GM18868 (cell line): ENCODE measurements at regions not wholly inside any gene's neighbourhood (a gene's known extent, or its start where the extent isn't known, plus 50 kb on each side); places are given as distances from the start of the nearest gene placed in this dataset.

Source experiments
- ATAC-seq: cut with Tn5 transposase; IDR thresholded peaks from one replicate; pipeline ENCODE4 v1.9.1; 2021; ENCODE audit warnings: mild to moderate bottlenecking, moderate library complexity; ENCODE audit not compliant: unreplicated experiment

GRCh38 chr1:69409731-69410456 is 157.8 kb upstream of the LRRC7 start:
- no peak for ATAC-seq

DNA sequence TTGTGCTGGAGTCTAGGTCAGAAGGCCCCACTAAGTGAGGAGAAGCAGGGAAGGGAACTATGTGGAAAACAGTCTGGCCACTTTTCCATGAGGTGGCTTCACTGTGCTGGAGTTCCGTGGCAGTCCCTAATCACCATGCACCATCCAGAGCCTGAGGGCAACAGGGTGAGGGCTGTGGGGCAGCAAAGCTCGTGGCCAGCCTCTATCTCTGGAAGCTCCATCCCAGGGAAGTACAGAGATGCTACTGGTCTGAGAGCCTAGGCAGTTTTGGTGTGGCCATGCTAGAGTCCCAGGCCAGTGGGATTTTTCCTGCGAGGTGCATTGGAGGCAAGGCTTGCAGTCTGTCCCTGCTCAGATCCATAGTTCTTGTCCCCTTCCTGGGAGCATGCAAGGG is 157.3 kb upstream of the LRRC7 start:
- no peak for ATAC-seq

DNA sequence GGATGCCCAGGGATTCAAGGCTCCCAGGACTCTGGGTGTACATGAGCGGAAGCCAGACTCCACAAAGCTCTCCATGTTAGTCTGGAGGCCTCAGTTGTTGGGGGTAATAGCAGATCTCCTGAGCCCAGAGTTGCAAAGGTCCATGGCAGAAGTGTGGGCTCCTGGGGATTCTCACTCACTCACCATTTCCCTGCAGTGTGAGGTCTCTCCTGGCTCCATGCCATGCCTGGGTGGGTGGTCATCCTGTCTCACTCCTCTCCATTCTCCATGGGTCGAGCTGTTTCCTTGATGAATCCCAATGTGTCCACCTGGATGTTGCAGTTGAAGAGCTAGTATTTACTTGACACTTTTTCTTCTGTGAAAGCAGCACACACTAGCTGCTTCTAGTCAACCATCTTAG is 156.8 kb upstream of the LRRC7 start:
- ATAC-seq, result no peak

GRCh38 chr1:69411617-69412016 is 156.1 kb upstream of the LRRC7 start:
- no peak for ATAC-seq

DNA sequence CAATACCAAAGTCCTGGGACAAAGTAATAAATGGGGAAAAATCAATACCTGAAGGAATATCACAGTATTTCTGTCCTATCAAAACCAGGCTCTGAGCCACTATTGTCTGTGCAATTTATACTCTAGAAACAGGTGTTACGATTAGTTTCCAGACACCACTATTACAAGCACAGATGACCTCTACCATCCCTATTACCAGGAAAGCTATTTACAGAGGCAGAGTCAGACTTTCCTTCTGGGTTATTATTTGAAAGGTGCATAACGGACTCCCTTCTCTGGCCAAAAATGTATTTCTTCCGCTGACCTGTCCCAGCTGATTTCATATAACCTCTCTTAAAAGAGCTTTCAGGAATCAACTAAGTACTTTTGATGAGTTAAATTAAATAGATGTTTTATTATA is 154.6 kb upstream of the LRRC7 start:
- ATAC-seq, result no peak

- peak; percentile 71 for ATAC-seq
Measured at GRCh38 chr1:69414574-69414973, 153.1 kb upstream of the LRRC7 start.

DNA sequence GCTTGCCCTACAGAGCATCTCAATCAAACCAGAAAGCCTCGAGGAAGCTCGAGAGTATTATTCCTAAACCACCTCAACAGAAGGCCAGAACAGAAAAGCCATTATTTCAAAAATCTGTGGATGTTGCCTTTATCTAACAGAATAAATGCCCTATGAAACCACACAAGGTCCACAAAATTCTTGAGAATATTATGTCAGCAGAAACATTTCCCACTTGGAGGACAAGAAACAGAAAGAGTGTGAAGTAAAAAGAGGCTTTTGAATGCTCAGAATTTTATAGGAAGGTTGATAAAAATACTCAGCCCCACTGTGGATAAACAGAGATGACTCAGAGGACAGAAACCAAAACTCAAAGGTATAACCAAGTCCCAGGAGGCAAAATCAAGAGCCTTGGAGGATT is 146.4 kb upstream of the LRRC7 start:
- ATAC-seq, result no peak

- no peak for ATAC-seq
Measured at GRCh38 chr1:69425871-69426270, 141.9 kb upstream of the LRRC7 start.

- no peak for ATAC-seq
Measured at GRCh38 chr1:69426401-69426800, 141.3 kb upstream of the LRRC7 start.

GRCh38 chr1:69433073-69433472 is 134.6 kb upstream of the LRRC7 start:
- ATAC-seq, result no peak

- peak; percentile 63 for ATAC-seq
Measured at GRCh38 chr1:69436151-69436550, 131.6 kb upstream of the LRRC7 start.

DNA sequence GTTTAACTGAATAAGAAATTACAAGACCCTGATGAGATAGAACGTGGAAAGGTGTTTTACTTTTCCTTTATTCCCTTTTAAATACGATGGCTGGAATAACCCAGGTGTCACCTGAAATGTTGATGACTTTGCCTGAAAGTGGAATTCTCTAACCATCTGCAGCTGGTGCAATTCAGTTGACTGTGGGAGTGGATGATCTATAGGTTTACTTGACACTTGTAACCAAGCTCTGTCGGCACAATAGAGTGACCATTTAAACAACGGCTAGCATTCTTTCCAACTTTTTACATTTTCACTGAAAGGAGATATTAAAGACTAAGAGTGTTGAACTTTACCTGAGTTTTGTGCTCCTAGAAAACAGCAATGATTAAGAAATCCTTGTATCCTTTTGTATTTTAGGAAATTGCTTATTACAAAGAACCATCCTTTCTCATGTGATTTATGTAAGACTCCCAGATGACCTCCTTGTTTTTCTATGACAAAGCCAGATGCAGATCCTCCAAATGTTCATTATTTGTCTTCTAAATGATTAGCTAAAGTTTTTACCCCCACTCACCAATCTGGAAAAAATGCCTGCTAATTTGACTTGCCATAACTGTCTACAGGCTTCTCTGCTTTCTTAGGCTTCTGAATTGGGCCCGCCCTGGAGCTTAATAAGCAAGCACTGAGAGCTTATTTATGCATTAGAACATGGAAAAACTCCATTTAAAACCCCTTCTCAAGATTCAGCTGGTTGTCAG is 129.5 kb upstream of the LRRC7 start:
- no peak for ATAC-seq

GRCh38 chr1:69441496-69441895 is 126.2 kb upstream of the LRRC7 start:
- ATAC-seq, result no peak

- no peak for ATAC-seq
Measured at GRCh38 chr1:69451196-69451595, 116.5 kb upstream of the LRRC7 start.

DNA sequence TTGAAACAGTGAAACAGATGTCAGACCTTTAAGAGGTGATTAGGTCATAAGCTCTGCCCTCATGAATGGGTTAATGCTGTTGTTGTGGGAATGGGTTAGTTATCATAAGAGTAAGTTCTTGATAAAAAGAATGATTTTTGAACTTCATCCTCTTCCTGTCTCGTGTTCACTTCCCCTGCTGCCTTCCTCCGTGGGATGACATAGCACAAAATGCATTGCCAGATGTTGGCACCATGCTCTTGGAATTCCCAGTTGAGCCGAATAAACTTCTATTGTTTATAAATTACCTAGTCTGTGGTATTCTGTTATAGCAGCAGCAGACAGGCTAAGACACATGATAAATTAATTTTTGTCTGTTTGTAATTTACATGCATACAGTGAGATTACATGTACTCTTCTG is 112.0 kb upstream of the LRRC7 start:
- no peak for ATAC-seq

GRCh38 chr1:69459244-69459643 is 108.5 kb upstream of the LRRC7 start:
- ATAC-seq, result no peak

GRCh38 chr1:69475021-69475420 is 92.7 kb upstream of the LRRC7 start:
- ATAC-seq, result no peak

- ATAC-seq, result no peak
Measured at GRCh38 chr1:69479734-69480133, 88.0 kb upstream of the LRRC7 start.

- ATAC-seq, result peak; percentile 78
Measured at GRCh38 chr1:69483246-69483645, 84.5 kb upstream of the LRRC7 start.

GRCh38 chr1:69485616-69486015 is 82.1 kb upstream of the LRRC7 start:
- no peak for ATAC-seq

GRCh38 chr1:69491416-69491815 is 76.3 kb upstream of the LRRC7 start:
- no peak for ATAC-seq

DNA sequence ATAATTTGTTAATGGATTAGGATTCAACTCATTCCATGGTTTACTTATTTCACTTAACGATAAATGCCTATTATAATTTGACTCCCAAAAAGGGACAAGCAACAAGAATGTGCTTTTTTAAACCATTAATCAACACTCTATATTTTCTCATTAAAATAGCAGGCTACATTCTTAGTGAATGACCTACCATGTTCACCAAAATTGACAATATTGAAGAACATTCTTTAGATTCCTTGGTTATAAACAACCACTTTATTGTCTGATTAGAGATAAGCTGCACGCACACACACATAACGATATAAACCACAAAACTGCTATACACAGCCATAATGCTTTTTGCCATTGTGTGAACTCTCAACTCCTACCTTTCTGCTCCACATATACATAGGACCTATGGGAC is 75.4 kb upstream of the LRRC7 start:
- no peak for ATAC-seq

DNA sequence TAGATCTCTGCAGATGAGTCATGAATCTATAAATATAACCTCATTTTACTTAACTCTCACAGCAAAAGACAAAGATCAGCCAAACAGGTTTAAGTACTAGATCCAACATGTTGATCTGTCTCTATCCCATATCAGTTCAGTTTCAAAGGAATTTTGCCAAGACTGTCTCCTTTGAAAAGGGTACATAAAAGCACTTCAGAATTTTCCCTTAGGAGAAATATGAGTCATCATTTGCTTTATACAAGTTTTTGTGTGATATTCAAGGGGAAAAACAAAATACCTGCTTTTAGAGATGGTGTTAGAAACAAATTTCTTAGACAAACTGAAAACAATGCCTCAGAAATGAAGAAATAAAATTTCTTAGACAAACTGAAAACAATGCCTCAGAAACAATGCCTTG is 73.5 kb upstream of the LRRC7 start:
- no peak for ATAC-seq
